GM21423 (cell line): ENCODE measurements at regions not wholly inside any gene's neighbourhood (a gene's known extent, or its start where the extent isn't known, plus 50 kb on each side); places are given as distances from the start of the nearest gene placed in this dataset.
A peak's percentile ranks its signal among the peaks of the same experiment; 100 is the strongest.
"Not testable (repeated sequence)": the region's sequence is repeated elsewhere in the genome, so short reads cannot be mapped to it uniquely, and the experiment has no call there.

Source experiments
- ATAC-seq: cut with Tn5 transposase; IDR thresholded peaks from one replicate; pipeline ENCODE4 v1.9.1; 2021; ENCODE audit warnings: mild to moderate bottlenecking, moderate library complexity; ENCODE audit not compliant: unreplicated experiment

GRCh38 chr18:73355121-73355520 lies 487.3 kb upstream of the NETO1 start:
- ATAC-seq: no peak

- ATAC-seq: no peak
Observed at GRCh38 chr18:73352546-73352945, 484.8 kb upstream of the NETO1 start.

GRCh38 chr18:73340135-73340977 lies 472.6 kb upstream of the NETO1 start:
- ATAC-seq: peak; percentile 82

GRCh38 chr18:73331212-73331772 lies 463.5 kb upstream of the NETO1 start:
- ATAC-seq: no peak

- not testable (repeated sequence) for ATAC-seq
Observed at GRCh38 chr18:73330106-73330505, 462.3 kb upstream of the NETO1 start.

- ATAC-seq: not testable (repeated sequence)
Observed at GRCh38 chr18:73324187-73324831, 456.5 kb upstream of the NETO1 start.

GRCh38 chr18:73318739-73319479 lies 451.1 kb upstream of the NETO1 start:
- ATAC-seq: no peak

GRCh38 chr18:73316513-73316912 lies 448.7 kb upstream of the NETO1 start:
- no peak for ATAC-seq

GRCh38 chr18:73315381-73315780 lies 447.6 kb upstream of the NETO1 start:
- ATAC-seq: no peak

GRCh38 chr18:73313476-73313875 lies 445.7 kb upstream of the NETO1 start:
- ATAC-seq: no peak

GRCh38 chr18:73296686-73297085 lies 428.9 kb upstream of the NETO1 start:
- ATAC-seq: no peak

GRCh38 chr18:73292156-73292555 lies 424.4 kb upstream of the NETO1 start:
- ATAC-seq: no peak

GRCh38 chr18:73288813-73289212 lies 421.0 kb upstream of the NETO1 start:
- no peak for ATAC-seq

- no peak for ATAC-seq
Observed at GRCh38 chr18:73286584-73286983, 418.8 kb upstream of the NETO1 start.

- no peak for ATAC-seq
Observed at GRCh38 chr18:73283788-73284187, 416.0 kb upstream of the NETO1 start.

- ATAC-seq: no peak
Observed at GRCh38 chr18:73283032-73283431, 415.2 kb upstream of the NETO1 start.

GRCh38 chr18:73279498-73279897 lies 411.7 kb upstream of the NETO1 start:
- ATAC-seq: no peak

- ATAC-seq: no peak
Observed at GRCh38 chr18:73274812-73275621, 407.2 kb upstream of the NETO1 start.

GRCh38 chr18:73270920-73271634 lies 403.3 kb upstream of the NETO1 start:
- ATAC-seq: no peak

GRCh38 chr18:73264562-73264921 lies 396.8 kb upstream of the NETO1 start:
- ATAC-seq: no peak
